HPDE6-E6E7 (cell line): ENCODE measurements at regions not wholly inside any gene's neighbourhood (a gene's known extent, or its start where the extent isn't known, plus 50 kb on each side); places are given as distances from the start of the nearest gene placed in this dataset.
"Not testable (repeated sequence)": the region's sequence is repeated elsewhere in the genome, so short reads cannot be mapped to it uniquely, and the experiment has no call there.

ENCODE experiments used
- DNase-seq: peaks from one replicate; pipeline ENCODE4 v3.0.0; 2011; ENCODE audit warnings: missing footprints; ENCODE audit errors: extremely low spot score

GRCh38 chr12:131229426-131230339, 276.0 kb downstream of the ADGRD1 start:
- no peak for DNase-seq

- DNase-seq = no peak
These were observed 276.8 kb downstream of the ADGRD1 start for GRCh38 chr12:131230340-131231031.

- no peak for DNase-seq
These were observed 277.6 kb downstream of the ADGRD1 start for GRCh38 chr12:131231032-131231980.

- DNase-seq = no peak
These were observed 278.3 kb downstream of the ADGRD1 start for GRCh38 chr12:131232036-131232435.

- DNase-seq = not testable (repeated sequence)
These were observed 279.2 kb downstream of the ADGRD1 start for GRCh38 chr12:131232872-131233271.

- DNase-seq = not testable (repeated sequence)
These were observed 280.4 kb downstream of the ADGRD1 start for GRCh38 chr12:131233850-131234789.

GRCh38 chr12:131234841-131235271, 281.1 kb downstream of the ADGRD1 start:
- not testable (repeated sequence) for DNase-seq

GRCh38 chr12:131235871-131236271, 282.2 kb downstream of the ADGRD1 start:
- DNase-seq = no peak

GRCh38 chr12:131239384-131240094, 285.8 kb downstream of the ADGRD1 start:
- DNase-seq = no peak

- DNase-seq = no peak
These were observed 287.8 kb downstream of the ADGRD1 start for GRCh38 chr12:131241517-131241916.

- no peak for DNase-seq
These were observed 289.2 kb downstream of the ADGRD1 start for GRCh38 chr12:131242741-131243496.

- DNase-seq = not testable (repeated sequence)
These were observed 290.5 kb downstream of the ADGRD1 start for GRCh38 chr12:131244157-131244688.

GRCh38 chr12:131245161-131245560, 291.5 kb downstream of the ADGRD1 start:
- DNase-seq = not testable (repeated sequence)

GRCh38 chr12:131245564-131246355, 292.1 kb downstream of the ADGRD1 start:
- no peak for DNase-seq

GRCh38 chr12:131247026-131247725, 293.5 kb downstream of the ADGRD1 start:
- DNase-seq = not testable (repeated sequence)

- DNase-seq = not testable (repeated sequence)
These were observed 294.2 kb downstream of the ADGRD1 start for GRCh38 chr12:131247875-131248274.
